Epithelial cell of esophagus (primary cell): ENCODE measurements at regions not wholly inside any gene's neighbourhood (a gene's known extent, or its start where the extent isn't known, plus 50 kb on each side); places are given as distances from the start of the nearest gene placed in this dataset.

Source experiments
- DNase-seq: peaks from one replicate; pipeline ENCODE4 v3.0.0; 2010; ENCODE audit warnings: low read depth
- H3K4me3 ChIP-seq: 2 replicates; pipeline ENCODE4 v1.5.1; 2011; ENCODE audit warnings: mild to moderate bottlenecking, low read length, control low read depth
- CTCF ChIP-seq: IDR thresholded peaks from 2 replicates; pipeline ENCODE4 v1.5.1; 2011; ENCODE audit warnings: low read depth, mild to moderate bottlenecking, low read length, control low read depth, inconsistent platforms; ENCODE audit not compliant: insufficient read depth; ENCODE audit errors: missing control alignments

GRCh38 chr21:16419188-16419921 is 689.6 kb downstream of the USP25 start:
- peak overlapping the region; percentile 58 for H3K4me3 ChIP-seq
- DNase-seq = peak; percentile 36
- TF ChIP-seq CTCF = no peak

GRCh38 chr21:16420031-16420724 is 690.4 kb downstream of the USP25 start:
- peak overlapping the region; percentile 58 for H3K4me3 ChIP-seq
- DNase-seq = peak; percentile 78
- TF ChIP-seq CTCF = no peak

- no peak for DNase-seq
- TF ChIP-seq CTCF = no peak
- peak overlapping the region; percentile 58 for H3K4me3 ChIP-seq
Measured at GRCh38 chr21:16421007-16421406, 691.2 kb downstream of the USP25 start.

GRCh38 chr21:16421965-16422364 is 692.2 kb downstream of the USP25 start:
- H3K4me3 ChIP-seq = peak overlapping the region; percentile 58
- no peak for DNase-seq
- TF ChIP-seq CTCF = no peak

DNA sequence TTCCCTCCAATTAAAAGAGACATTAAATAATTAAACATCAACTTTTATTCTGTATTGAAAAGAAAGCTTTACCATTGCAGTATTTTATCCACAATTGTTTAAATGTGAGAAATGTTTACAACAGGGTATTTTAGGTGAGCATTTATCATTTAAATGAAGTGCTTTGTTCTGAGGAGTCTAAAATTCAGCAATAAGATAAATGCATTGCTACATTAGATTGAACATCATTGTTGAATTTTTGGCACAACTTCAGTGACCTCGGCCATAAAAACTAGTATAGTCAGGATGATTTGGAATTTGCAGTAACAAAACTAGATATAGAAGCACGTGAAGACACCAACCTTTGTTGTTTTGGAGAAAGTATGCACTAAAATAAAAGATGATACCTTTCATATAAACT is 692.9 kb downstream of the USP25 start:
- TF ChIP-seq CTCF = no peak
- H3K4me3 ChIP-seq = no peak overlapping the region
- no peak for DNase-seq

DNA sequence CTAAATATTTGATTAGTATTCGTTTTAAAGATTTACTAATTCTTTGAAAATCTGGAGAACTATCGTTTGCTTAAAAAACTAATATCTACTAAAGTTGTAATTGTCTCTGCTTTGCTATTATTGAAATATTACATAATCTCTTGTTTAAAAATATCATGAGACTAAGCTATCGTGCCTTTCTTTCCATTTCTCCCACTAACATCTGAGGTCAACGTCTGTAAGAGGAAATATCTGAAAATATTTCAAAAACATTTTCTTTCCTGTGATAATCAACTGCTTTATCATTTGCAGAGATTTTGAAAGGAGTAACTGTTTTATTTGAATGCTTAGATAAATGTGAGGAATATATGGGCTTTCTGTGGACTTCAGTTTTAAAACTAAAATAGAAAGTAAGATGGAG is 694.1 kb downstream of the USP25 start:
- peak overlapping the region; percentile 37 for H3K4me3 ChIP-seq

More for the DNA sequence above, 694.1 kb downstream of the USP25 start:
- DNase-seq = no peak
- no peak for TF ChIP-seq CTCF
